ENCODE measurements at regions not wholly inside any gene's neighbourhood (a gene's known extent, or its start where the extent isn't known, plus 50 kb on each side); places are given as distances from the start of the nearest gene placed in this dataset.

DNA sequence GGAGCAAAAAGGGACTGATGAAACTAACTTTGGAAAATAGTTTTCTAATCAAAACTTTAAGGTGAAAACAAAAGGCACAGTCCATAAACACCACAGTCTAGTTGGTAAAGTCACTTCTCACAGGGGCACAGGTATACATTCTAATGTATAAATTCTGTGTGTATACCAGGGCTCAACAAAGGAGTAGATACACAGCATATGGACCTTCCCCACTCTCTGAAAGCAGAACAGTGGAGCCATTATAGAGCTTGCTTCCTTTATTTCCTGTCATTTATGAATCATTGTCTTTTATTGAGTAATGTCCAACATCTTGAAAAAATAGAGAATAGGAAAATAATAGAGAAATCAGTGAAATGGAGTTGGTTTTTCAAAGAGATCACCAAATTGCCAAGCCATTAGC is 746.5 kb upstream of the CHRM3 start:
- no peaks in the 10 kb centered on the region for H3K4me1 ChIP-seq (ENCODE audit: low read depth)
- ATAC-seq (no peak), DNase-seq (no peak)
- TF ChIP-seq, protein P1, sequence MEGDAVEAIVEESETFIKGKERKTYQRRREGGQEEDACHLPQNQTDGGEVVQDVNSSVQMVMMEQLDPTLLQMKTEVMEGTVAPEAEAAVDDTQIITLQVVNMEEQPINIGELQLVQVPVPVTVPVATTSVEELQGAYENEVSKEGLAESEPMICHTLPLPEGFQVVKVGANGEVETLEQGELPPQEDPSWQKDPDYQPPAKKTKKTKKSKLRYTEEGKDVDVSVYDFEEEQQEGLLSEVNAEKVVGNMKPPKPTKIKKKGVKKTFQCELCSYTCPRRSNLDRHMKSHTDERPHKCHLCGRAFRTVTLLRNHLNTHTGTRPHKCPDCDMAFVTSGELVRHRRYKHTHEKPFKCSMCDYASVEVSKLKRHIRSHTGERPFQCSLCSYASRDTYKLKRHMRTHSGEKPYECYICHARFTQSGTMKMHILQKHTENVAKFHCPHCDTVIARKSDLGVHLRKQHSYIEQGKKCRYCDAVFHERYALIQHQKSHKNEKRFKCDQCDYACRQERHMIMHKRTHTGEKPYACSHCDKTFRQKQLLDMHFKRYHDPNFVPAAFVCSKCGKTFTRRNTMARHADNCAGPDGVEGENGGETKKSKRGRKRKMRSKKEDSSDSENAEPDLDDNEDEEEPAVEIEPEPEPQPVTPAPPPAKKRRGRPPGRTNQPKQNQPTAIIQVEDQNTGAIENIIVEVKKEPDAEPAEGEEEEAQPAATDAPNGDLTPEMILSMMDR (IDR thresholded peaks at IDR 0.05): no peak
- no peak overlapping the region for H3K4me3 ChIP-seq
- H3K9me3 ChIP-seq: no peaks in the 10 kb centered on the region
- intact Hi-C loops (cut with DNase I, micrococcal nuclease): no loop called here
- no peaks in the 10 kb centered on the region for H3K36me3 ChIP-seq (ENCODE audit: low read depth)

DNA sequence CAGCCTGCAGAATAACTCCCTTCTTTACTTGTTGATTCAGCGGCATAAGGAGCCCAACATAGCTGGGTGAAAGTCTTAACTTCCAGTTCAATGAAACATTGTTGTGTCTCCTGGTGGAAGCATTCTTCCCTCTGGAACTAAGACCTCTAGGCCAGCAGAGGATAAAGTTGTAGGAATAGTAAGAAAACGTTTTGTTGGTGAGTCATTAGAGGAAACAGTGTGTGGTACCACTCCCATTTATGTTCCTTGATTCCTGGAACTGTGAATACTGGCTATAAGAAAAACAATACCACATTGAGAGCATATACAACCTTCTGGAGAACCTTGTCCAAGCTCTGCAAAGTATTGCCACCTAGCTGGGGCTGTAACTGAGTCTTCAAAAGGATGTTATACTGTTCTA is 737.4 kb upstream of the ZP4 start:
- no peaks in the 10 kb centered on the region for H3K4me1 ChIP-seq (ENCODE audit: low read depth)
- H3K36me3 ChIP-seq (ENCODE audit: low read depth): no peaks in the 10 kb centered on the region
- TF ChIP-seq, protein P1 (IDR thresholded peaks at IDR 0.05): no peak
- DNase-seq (no peak), ATAC-seq (no peak)
- no peaks in the 10 kb centered on the region for H3K9me3 ChIP-seq
- intact Hi-C loops (cut with DNase I, micrococcal nuclease): no loop called here
- H3K4me3 ChIP-seq: no peak overlapping the region

DNA sequence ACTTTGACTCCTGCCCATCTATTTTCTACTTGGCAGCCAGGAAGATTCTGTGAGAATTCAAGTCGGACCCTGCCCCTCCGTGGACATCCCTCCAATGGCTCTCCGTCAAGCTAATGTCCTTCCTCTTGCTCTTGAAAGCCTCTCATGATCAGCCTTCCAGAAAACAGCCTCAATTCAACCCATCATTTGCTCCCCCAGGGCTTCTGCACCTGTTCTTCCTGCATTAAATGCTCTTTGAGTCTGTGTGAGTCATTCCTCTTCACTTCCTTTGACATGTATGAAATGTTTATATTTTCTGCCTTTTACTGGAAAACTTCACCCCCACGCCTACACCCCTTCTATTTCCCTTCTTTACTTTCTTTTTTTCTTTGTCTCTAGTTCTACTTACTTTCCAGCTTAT is 734.1 kb upstream of the ZP4 start:
- intact Hi-C loops (cut with DNase I, micrococcal nuclease): no loop called here
- Histone ChIP-seq H3K4me3 (no peak overlapping the region), H3K36me3 (ENCODE audit: low read depth) (no peaks in the 10 kb centered on the region), H3K4me1 (ENCODE audit: low read depth) (no peaks in the 10 kb centered on the region), H3K9me3 (no peaks in the 10 kb centered on the region)
- TF ChIP-seq, protein P1 (IDR thresholded peaks at IDR 0.05): no peak
- no peak for DNase-seq
- no peak for ATAC-seq

DNA sequence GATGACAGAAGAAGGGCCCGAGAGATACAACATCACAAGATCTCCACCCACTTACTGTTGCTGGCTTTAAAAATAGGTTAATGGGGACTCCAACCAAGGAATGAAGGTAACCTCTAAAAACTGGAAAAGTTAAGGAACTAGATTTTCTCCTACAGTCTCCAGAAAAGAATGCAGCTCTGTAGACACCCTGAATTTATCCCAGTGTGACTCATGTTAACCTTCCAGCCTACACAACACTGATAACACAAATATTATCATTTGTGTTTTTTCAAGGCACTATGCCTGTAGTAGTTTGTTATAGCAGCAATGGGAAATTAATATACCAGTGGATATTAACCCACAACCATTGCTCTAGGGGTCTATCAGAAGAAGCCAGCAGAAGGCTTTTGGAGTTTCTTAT is 730.7 kb upstream of the ZP4 start:
- H3K4me3 ChIP-seq: no peak overlapping the region
- TF ChIP-seq, protein P1 (IDR thresholded peaks at IDR 0.05): no peak
- ATAC-seq (no peak), DNase-seq (no peak)
- no peaks in the 10 kb centered on the region for H3K36me3 ChIP-seq (ENCODE audit: low read depth)
- H3K9me3 ChIP-seq: no peaks in the 10 kb centered on the region
- intact Hi-C loops (cut with DNase I, micrococcal nuclease): no loop called here
- no peaks in the 10 kb centered on the region for H3K4me1 ChIP-seq (ENCODE audit: low read depth)

DNA sequence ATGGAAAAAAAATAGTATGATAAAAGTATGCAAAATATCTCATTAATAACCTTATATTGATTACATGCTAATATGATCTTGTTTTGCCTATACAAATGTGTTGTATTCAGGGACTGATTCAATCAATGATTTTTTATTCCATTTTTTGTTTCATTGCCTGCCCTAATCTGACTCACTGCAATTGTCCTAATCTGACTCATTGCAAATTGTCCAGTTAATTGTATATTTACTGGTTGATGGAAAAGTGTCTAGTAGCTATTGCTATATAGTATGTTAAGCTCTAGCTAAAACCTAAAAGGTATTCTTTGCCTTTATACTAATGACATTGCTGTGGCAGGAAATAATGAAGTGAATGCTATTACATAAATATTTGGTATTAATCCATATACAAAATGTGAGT is 728.9 kb upstream of the ZP4 start:
- H3K36me3 ChIP-seq (ENCODE audit: low read depth): no peaks in the 10 kb centered on the region
- intact Hi-C loops (cut with DNase I, micrococcal nuclease): no loop called here
- TF ChIP-seq, protein P1 (IDR thresholded peaks at IDR 0.05): no peak

DNA sequence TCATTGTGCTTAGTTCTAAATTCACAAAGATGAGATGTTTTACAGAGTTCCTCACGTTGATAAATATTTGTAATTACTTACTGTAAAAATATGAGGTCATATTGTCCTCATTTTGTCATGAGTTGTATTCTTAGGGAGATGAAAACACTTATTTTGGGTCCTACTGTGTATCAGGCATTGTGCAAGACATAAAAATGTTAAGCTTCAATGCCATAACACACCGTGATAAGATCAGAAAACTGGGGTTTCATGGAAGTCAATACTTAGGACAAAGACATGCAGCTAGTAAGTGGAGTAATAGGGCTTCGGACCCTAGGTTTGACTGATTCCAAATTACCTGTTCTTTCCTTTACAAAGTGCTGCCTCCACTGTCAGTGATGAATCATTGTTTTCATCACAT is 720.7 kb upstream of the ZP4 start:
- Histone ChIP-seq H3K36me3 (ENCODE audit: low read depth) (no peaks in the 10 kb centered on the region), H3K4me3 (no peak overlapping the region), H3K9me3 (no peaks in the 10 kb centered on the region), H3K4me1 (ENCODE audit: low read depth) (no peaks in the 10 kb centered on the region)
- no peak for DNase-seq
- intact Hi-C loops (cut with DNase I, micrococcal nuclease): no loop called here
- TF ChIP-seq, protein P1 (IDR thresholded peaks at IDR 0.05): no peak
- ATAC-seq: no peak

More for the DNA sequence above, 728.9 kb upstream of the ZP4 start:
- no peaks in the 10 kb centered on the region for H3K4me1 ChIP-seq (ENCODE audit: low read depth)
- no peak for ATAC-seq
- H3K9me3 ChIP-seq: no peaks in the 10 kb centered on the region
- H3K4me3 ChIP-seq: no peak overlapping the region
- DNase-seq: no peak

Data from mucosa of descending colon (tissue), 3 donors.